Inflammatory macrophage treated with lipopolysaccharide for 1 hour (primary cell): ENCODE measurements at regions not wholly inside any gene's neighbourhood (a gene's known extent, or its start where the extent isn't known, plus 50 kb on each side); places are given as distances from the start of the nearest gene placed in this dataset.

Experiments
- DNase-seq, 2 donors: peaks; one replicate each; pipeline ENCODE4 v3.0.0-alpha.2; 2020 to 2022

DNA sequence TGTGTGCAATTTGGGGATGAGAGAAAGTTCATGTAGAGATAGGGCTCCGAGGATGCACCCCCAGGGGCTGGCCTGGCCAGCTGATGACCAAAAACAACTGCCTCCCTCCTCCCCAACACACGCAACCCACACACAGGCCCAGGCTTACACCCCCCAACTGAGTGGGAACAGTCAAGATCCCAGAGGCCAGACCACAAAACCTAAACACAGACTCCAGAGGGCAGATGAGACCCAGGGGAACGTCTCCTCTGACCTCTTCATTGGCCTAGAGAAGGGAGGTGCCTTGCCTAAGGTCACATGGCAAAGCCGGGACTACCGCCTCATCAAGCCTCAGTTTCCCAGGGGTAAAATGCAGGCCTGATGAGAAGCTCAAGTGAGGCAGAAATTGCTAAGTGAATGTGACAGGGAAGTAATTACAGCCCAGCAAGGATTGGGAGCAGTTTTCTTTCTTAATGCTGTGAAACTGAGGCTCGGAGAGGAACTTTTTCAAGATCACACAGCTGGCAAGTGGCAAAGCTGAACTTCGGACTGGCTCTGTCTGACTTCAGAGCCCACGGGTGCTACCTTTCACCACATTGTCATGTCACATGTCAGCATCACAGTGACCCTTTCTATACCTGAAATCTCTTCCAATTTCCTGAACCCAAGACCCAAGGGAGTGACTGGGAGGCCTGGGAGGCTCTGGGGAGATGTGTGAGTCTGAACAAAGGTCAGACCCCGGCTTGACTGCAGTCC lies 69.9 kb upstream of the WNT11 start:
- DNase-seq = no peak

DNA sequence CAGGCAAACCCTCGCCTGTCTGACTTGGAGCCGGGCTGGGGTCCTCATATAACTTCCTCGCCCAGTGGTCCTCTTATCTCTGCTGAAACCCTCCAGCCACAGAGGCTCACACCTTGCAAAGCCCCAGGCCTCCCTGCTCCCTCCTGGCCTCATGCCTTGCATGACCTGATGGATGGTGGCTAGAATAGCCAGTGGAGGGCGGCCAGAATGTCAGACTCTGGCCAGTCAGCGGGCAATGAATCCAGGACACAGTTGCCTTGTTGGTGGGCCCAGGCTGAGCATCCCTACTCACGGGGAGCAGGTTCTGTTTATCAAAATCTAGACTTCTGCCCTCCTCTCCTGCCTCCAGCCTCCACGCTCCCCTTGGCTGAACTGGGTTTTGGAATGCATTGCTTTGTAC lies 69.1 kb upstream of the WNT11 start:
- no peak for DNase-seq

DNA sequence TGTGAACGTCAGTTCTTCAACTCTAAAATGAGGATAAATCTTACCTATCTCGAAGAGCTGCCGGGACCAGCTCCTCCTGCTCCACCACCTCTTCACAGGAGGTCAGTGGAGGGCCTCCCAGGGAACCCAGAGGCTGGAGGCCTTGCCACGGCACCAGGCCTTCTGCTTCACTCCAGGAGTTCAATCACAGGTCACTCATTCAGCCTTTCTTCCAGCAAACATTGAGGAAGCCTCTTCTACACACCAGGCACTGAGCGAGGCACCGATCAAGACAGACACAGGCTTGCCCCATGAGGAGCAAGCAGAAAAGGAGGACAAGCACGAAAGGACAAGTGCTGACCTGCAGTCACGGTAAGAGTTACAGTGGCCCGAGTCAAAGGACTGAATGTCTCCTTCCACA lies 64.8 kb upstream of the WNT11 start:
- no peak for DNase-seq

DNA sequence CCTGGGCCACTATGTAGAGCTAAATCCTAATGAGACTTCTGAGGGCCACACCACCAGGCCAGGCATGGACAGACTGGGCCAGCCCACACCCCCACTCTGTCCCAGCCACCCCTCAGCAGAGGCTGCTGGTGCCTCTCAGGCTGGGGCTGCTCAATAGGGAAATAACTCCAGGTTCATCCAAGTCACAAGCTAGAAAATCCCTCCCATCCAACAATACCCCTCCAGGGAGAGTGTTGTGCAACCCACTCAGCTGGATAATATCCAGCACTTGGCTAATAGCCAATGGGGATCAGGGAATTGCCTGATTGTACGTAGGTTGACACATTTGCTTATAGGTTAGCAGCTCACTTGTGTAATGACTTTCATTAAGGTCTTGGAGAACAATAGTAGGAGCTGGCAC lies 64.1 kb upstream of the WNT11 start:
- DNase-seq = no peak

DNA sequence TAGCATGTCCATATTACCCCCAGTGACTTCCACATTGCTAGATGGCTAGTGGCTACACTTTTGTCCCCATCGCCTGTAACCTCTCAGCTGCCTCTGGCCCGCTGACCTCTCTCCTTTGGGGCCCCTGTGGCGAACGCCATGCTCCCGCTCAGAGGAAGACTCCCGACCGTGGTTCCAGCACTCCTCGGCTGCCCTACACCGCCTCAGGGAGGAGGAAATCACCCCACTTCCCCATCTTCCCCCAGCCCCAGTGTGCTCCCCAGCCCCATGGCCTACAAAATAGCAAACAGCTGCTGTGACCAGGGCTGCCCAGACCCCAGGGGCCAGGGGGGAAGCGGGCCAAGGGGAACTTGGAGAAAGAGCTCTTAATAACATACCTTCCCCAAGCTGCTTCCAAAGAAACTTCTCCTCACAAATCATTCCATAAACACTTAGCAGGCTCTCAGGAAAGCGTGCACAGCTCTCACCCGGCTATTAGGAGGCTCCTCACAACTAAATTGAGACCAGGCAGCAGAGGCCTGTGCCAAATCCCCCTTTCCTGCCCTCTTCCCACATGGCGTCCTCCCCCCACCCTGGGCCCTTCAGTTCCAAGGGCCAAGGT lies 63.5 kb upstream of the WNT11 start:
- no peak for DNase-seq

DNA sequence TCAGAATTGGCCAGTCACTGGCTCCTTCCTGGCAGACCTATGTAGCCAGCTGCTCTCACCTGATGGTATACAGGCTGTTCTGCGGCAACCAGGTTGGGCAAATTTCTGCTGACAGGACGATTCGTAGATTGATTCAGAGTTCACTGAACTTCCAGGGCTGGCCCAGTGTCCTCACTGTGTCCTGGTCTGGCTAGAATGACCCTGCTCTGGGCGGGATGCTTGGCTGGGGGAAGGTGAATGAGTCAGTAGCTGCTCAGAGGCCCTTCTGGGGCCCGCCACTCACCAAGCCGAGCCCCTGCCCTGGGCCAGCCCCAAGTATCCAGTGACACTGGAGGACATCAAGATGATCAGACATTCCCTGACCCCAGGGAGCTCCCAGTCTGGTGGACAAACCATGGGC lies 62.9 kb upstream of the WNT11 start:
- DNase-seq = no peak

DNA sequence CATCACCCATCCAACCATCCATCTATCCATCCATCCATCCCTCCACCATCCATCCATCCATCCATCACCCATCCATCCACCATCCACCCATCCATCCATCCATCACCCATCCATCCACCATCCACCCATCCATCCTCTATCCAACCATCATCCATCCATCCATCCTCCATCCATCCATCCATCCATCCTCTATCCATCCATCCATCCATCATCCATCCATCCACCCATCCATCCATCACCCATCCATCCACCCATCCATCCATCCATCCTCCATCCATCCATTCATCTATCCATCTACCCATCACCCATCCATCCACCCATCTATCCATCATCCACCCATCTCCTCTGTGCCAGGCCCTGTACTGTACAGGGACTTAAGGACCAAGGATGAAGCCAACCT lies 62.2 kb upstream of the WNT11 start:
- no peak for DNase-seq

DNA sequence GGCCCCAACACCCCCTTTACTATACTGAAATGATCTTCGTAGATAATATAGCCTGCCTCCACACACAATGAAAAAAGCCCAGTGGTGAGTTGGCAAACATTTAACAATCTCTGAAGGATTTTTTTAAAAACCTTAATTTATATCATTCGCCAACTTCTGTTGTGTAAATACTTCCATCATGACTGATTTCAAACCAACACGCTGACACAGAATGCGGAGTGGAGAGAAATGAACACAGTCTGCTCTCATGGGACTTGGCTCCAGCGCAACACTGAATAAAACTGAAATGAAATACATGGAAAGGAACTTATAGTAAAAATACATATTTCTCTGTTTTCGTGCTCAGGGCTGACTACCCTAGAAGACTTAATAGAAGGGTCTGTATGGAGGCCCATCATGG lies 61.3 kb upstream of the WNT11 start:
- DNase-seq = no peak

DNA sequence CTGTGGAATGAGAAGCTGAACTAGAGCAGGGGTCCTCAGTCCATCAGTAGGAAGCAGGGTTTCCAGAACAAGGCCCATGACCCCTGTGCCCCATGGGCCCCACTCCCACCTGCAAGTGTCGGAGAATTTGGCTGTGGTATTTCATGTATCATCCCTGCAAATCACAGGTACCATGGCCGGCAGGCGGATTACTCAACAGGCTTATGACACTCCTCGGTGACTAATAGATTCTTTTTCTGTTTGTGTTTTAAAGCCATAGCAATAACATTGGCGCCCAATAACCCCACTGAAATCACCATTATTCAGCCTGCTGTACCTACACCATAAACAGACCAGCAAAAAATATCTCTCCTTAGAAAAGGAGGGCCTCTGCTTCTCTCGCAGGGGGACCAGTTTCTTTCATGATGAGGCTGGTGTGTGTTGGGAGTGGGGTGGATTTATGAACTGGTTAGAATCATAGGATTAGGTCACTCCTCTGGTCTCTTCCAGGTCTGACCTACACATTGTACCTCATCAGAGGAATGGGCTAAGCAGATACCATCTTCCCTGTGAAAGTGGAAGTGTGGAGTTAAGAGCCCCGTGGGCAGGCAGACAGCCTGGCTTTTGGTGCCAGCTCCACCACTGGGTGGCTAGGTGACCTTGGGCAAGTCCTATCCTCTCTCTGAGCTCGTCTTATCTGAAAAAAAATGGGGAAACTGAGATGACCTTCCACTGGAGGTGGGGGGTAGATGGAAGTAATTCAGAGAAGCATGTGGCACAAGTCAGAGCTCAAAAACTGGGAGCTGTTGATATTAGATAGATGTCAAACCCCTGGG lies 60.2 kb upstream of the WNT11 start:
- DNase-seq = peak in 1 of 2 donors; percentile 19

DNA sequence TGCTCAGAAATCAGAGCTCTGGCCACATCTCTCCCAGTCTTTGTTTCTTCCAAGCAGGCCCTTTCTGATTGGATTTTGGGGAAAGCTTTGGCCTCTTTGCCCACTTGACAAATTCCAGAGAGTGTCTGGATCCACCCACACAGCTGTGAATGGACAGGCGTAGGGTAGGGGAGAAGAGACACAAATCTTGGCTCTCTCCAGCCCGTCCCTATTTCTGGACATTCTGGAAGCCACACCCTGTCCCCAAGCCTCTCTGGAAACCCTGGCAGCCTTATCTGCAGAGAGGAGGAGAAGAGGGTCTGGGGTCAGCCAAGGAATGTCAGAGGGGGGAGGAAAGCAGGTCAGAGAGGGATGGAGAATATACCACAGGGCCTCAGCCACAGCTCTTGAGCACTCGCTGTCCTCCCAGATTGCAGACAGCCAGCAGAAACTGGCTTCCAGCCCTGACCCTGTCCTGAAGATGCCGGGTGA lies 59.5 kb upstream of the WNT11 start:
- no peak for DNase-seq

DNA sequence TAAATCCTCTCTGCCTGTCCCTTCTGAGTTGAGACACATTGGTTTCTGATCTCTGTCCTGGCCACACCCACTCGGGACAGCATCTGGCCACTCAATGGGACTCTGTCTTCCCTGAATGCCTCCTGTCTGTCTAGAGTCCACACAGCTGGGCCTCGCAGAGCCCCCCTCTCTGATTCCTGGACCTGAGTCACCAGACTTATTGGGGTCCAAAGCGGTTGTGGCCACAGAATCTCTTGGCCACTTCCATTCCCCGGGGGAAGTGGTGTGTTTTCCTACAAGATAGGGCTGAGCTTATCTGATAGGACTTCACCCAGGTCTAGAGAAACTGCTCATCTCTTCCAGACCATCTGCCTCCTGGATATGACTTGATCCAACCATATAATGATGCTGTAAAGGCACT lies 57.4 kb upstream of the WNT11 start:
- no peak for DNase-seq

DNA sequence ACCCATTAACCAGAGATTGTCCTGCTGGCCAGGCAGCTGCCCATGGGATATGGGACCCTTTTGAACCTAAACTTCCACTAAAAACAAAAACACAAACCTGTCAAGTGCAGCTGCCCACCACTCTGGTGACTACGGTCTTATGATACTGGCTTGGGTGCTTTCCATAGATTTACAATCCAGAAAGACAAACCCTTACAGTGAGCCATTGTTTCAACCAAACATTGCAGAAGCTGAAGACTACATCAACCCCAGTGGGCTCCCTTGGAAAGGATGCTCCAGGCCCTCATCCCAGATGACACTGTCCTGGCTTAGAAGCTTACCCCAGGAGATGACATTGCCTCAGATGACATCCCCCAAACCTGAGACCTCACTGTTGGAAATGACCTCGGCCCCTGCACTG lies 56.9 kb upstream of the WNT11 start:
- no peak for DNase-seq

DNA sequence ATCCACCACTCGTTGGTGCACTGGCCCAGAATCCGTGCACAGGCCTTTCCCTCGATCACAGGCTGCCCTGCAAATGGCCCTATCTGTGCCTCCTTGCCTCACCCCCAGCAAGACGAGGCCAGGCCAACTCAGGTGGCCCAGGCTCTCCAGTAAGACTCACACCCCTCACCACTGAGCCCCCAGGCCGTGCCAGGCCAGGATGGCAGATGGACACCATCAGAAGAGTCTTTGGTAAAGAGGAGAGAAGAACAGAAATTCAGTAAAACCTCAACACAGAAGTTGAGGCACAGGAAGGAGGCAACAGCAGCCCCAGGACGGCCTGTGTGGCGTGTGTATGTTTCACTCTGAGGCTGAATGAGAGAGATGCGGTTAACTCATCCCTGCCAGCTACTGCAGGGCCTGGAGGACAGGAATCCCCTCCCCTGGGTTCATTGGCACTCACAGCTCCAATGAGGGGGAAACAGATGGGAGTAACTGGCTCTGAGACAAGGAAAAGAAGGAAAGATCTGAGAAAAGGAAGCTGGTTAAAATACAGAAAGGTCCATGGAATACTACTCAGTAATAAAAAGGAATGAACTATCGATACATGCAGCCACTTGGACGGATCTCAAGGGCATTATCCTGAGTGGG lies 54.1 kb upstream of the WNT11 start:
- DNase-seq = no peak

DNA sequence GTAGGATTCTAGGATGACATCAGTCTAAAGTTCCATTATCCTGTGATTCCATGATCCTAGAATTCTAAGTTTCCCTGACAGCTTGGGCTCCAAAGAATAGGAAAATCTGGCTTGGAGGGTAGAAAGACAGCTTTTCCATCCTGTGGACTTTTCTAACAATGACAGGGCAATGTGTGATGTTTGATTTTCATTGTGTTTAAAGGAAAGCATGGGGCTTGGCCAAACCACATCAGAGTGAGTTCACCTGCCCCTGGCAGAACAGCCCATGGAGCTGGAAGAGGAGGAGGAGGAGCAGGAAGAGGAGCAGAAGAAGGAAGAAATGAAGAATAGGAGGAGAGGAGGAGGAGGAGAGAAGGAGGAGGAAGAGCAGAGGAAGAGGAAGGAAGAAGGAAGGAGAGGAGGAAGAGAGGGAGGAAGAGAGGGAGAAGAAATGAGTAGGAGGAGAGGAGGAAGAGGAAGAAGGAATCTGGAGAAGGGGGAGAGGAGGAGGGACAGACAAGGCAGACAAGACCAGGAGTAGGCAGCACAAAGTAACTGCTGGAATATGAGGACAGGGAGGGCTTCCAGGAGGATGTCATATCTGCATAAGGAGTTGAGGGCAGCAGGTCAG lies 53.1 kb upstream of the WNT11 start:
- no peak for DNase-seq

DNA sequence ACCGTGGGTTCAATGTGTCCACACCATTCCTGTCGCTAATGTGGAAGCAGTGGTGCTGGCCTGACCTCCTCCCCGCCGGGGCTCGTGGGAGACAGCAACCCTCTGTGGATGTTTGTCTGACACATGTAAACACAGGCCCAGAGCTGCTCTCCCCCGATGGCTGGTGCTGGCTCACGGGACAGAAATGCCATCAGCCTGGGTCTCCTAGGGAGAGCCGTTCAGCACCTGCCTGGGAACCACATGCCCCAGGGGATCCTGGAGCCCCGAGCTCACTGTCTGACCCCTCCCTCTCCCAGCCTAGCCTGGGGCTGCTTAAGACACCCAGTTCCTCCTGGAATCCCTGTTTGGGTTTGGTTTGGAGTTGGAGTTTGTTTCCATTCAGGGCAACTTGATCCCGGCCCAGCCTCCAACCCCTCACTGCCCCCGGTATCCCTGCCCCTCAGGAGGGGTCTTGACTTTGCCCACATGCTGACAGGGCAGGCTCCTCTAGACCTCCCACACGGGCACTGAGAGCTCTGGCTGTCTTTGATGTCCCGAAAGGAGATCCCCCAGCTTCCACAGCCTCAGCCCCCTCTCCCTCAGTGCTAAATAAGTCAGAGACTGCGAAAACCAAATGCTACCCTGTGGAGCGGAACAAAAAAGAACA lies 50.9 kb upstream of the WNT11 start:
- DNase-seq = no peak

DNA sequence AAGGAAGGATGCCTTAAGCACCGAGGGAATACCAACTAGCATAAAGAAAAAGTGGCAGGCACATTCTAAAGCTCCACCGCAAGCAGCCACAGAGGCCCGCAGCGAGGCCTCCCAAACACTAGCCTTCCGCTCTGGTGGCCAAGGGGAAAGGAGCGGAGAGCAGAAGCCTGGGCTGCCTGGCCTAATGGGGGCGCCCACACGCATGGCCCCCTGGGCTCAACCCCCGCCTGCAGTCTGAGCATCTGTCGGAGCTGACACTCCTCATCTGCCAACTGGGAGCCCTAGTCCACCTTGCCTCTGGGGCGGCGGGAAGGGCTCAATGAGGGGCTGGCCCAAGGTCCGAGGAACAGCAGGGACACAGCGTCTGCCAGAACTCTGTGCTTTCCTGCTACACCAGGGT lies 50.1 kb upstream of the WNT11 start:
- DNase-seq = no peak
